ENCODE measurements at regions not wholly inside any gene's neighbourhood (a gene's known extent, or its start where the extent isn't known, plus 50 kb on each side); places are given as distances from the start of the nearest gene placed in this dataset.

GRCh38 chr2:8285081-8285480 is 396.8 kb upstream of the ID2 start:
- Histone ChIP-seq H3K9me3 (ENCODE audit: control insufficient read depth, insufficient read depth, low read depth, low read length) (no peaks in the 10 kb centered on the region), H3K4me1 (ENCODE audit: control insufficient read depth, insufficient read depth, low read length) (no peaks in the 10 kb centered on the region), H3K4me3 (ENCODE audit: low read depth, low read length) (no peak overlapping the region), H3K27ac (ENCODE audit: extremely low read depth, low read depth, low read length) (no peak overlapping the region), H3K36me3 (ENCODE audit: control insufficient read depth in 2 of 2, insufficient read depth in 1 of 2, low read length in 2 of 2) (no peaks in the 10 kb centered on the region)
- CTCF ChIA-PET = interaction anchor here (0.6 kb wide), 1 partner anchor 1094 kb away, joined by 3 read pairs; no protein-coding TSS in a partner anchor
- TF ChIP-seq ZNF292 (tag by site-specific recombination; IDR thresholded peaks at IDR 0.05; ENCODE audit: borderline replicate concordance, low read depth) (no peak), KLF16 (tag by site-specific recombination; IDR thresholded peaks at IDR 0.05) (no peak), ZNF664 (tag by site-specific recombination; IDR thresholded peaks at IDR 0.05) (no peak), ZNF311 (tag by site-specific recombination; IDR thresholded peaks at IDR 0.05; ENCODE audit: borderline replicate concordance) (no peak), PRDM2 (tag by site-specific recombination; IDR thresholded peaks at IDR 0.05; ENCODE audit: borderline replicate concordance) (no peak), YY1 (tag by site-specific recombination; IDR thresholded peaks at IDR 0.05) (no peak), ZNF324 (tag by site-specific recombination; IDR thresholded peaks at IDR 0.05) (no peak), ZNF548 (tag by site-specific recombination; IDR thresholded peaks at IDR 0.05) (no peak), ZNF677 (tag by site-specific recombination; IDR thresholded peaks at IDR 0.05) (no peak), ZNF19 (tag by site-specific recombination; IDR thresholded peaks at IDR 0.05; ENCODE audit: low read depth) (no peak), ZNF280D (tag by site-specific recombination; IDR thresholded peaks at IDR 0.05) (no peak), ZNF580 (tag by site-specific recombination; IDR thresholded peaks at IDR 0.05) (no peak), ZNF223 (tag by site-specific recombination; IDR thresholded peaks at IDR 0.05) (no peak), ZNF423 (tag by site-specific recombination; IDR thresholded peaks at IDR 0.05) (no peak), TCF7L2 (IDR thresholded peaks at IDR 0.05; ENCODE audit: borderline replicate concordance, low read depth, low read length) (no peak), ZFP41 (tag by site-specific recombination; IDR thresholded peaks at IDR 0.05; ENCODE audit: borderline replicate concordance) (no peak)
- POLR2A ChIA-PET = interaction anchor here (0.5 kb wide), 1 partner anchor 399 kb away, joined by 3 read pairs; no protein-coding TSS in a partner anchor

GRCh38 chr2:8285898-8286297 is 396.0 kb upstream of the ID2 start:
- POLR2A ChIA-PET = no interaction called here
- Histone ChIP-seq H3K36me3 (ENCODE audit: control insufficient read depth in 2 of 2, insufficient read depth in 1 of 2, low read length in 2 of 2) (no peaks in the 10 kb centered on the region), H3K4me3 (ENCODE audit: low read depth, low read length) (no peak overlapping the region), H3K9me3 (ENCODE audit: control insufficient read depth, insufficient read depth, low read depth, low read length) (no peaks in the 10 kb centered on the region), H3K4me1 (ENCODE audit: control insufficient read depth, insufficient read depth, low read length) (no peaks in the 10 kb centered on the region), H3K27ac (ENCODE audit: extremely low read depth, low read depth, low read length) (no peak overlapping the region)
- TF ChIP-seq ZNF324 (tag by site-specific recombination; IDR thresholded peaks at IDR 0.05) = no peak
- TF ChIP-seq ZNF621 (tag by site-specific recombination; IDR thresholded peaks at IDR 0.05) = no peak
- CTCF ChIA-PET = no interaction called here
